Fibroblast of the aortic adventitia (primary cell): ENCODE measurements at regions not wholly inside any gene's neighbourhood (a gene's known extent, or its start where the extent isn't known, plus 50 kb on each side); places are given as distances from the start of the nearest gene placed in this dataset.
A peak's percentile ranks its signal among the peaks of the same experiment; 100 is the strongest.

Source experiments
- DNase-seq: peaks from one replicate; pipeline ENCODE4 v3.0.0-alpha.2; 2010; ENCODE audit warnings: low read depth
- H3K4me3 ChIP-seq: 2 replicates; pipeline ENCODE4 v1.5.1; 2011; ENCODE audit warnings: low read depth, mild to moderate bottlenecking, control low read depth, low read length, moderate library complexity
- CTCF ChIP-seq: IDR thresholded peaks from 2 replicates; pipeline ENCODE4 v1.5.1; 2011; ENCODE audit warnings: mild to moderate bottlenecking, low read length, control low read depth, inconsistent platforms; ENCODE audit not compliant: insufficient read depth

GRCh38 chr3:187919048-187919447 is 173.8 kb upstream of the BCL6 start:
- no peak overlapping the region for H3K4me3 ChIP-seq
- no peak for TF ChIP-seq CTCF
- no peak for DNase-seq

- TF ChIP-seq CTCF, result no peak
- H3K4me3 ChIP-seq, result no peak overlapping the region
- DNase-seq, result no peak
Observed at GRCh38 chr3:187919544-187919943, 174.3 kb upstream of the BCL6 start.

GRCh38 chr3:187920030-187920429 is 174.8 kb upstream of the BCL6 start:
- H3K4me3 ChIP-seq, result no peak overlapping the region
- no peak for TF ChIP-seq CTCF
- no peak for DNase-seq

- DNase-seq, result peak; percentile 46
- no peak for TF ChIP-seq CTCF
- no peak overlapping the region for H3K4me3 ChIP-seq
Observed at GRCh38 chr3:187920913-187921312, 175.6 kb upstream of the BCL6 start.

- H3K4me3 ChIP-seq, result no peak overlapping the region
- TF ChIP-seq CTCF, result no peak
- no peak for DNase-seq
Observed at GRCh38 chr3:187921391-187922074, 176.3 kb upstream of the BCL6 start.

GRCh38 chr3:187922704-187923416 is 177.6 kb upstream of the BCL6 start:
- H3K4me3 ChIP-seq, result no peak overlapping the region
- no peak for TF ChIP-seq CTCF
- DNase-seq, result no peak
